SK-N-SH (cell line): ENCODE measurements at regions not wholly inside any gene's neighbourhood (a gene's known extent, or its start where the extent isn't known, plus 50 kb on each side); places are given as distances from the start of the nearest gene placed in this dataset.

Experiments
- CTCF ChIA-PET: fragments of 300-600, 350-600 bp; formaldehyde crosslinking; extraction: SDS; loops from one replicate; lab custom pipeline; 2021; lab: Yijun Ruan, JAX
- POLR2A ChIA-PET: fragments of 350-600 bp; sonication (Branson Sonifier 250); formaldehyde crosslinking; extraction: SDS; loops from one replicate; lab custom pipeline; 2020; ENCODE audit warnings: antibody characterized with exemption, inconsistent platforms; lab: Yijun Ruan, JAX
- DNase-seq: peaks from one replicate; pipeline ENCODE4 v3.0.0; 2012
- H2AFZ ChIP-seq: fragments of 200-600 bp; sonication (generic); 2 replicates; pipeline ENCODE4 v1.8.1; 2016; ENCODE audit warnings: antibody characterized with exemption, mild to moderate bottlenecking, low read depth
- H3F3A ChIP-seq: fragments of 200-600 bp; sonication (generic); replicated peaks from 2 replicates; pipeline ENCODE3; 2016; ENCODE audit warnings: antibody characterized with exemption, mild to moderate bottlenecking; ENCODE audit not compliant: insufficient read depth
- H3K27ac ChIP-seq, 2 experiments: fragments of 200-500 bp in 1 of 2; fragments of 200-600 bp in 1 of 2; sonication (Bioruptor generic) in 1 of 2; sonication (generic), shearing (Covaris generic) in 1 of 2; 2 replicates each; pipeline versions ENCODE4 v1.5.1 to v1.6.1; 2014 to 2016; ENCODE audit warnings: low read depth in 2 of 2, inconsistent platforms in 1 of 2, low read length in 1 of 2, mild to moderate bottlenecking in 1 of 2, mixed read lengths in 1 of 2
- H3K27me3 ChIP-seq: fragments of 200-600 bp; sonication (generic), shearing (Covaris generic); 2 replicates; pipeline ENCODE4 v1.6.1; 2016; ENCODE audit warnings: mixed run types; ENCODE audit not compliant: insufficient read depth
- H3K36me3 ChIP-seq, 2 experiments: fragments of 200-500 bp in 1 of 2; fragments of 200-600 bp in 1 of 2; sonication (Bioruptor generic) in 1 of 2; sonication (generic) in 1 of 2; replicated peaks in 1 of 2; 2 replicates each; pipeline versions ENCODE3 to v1.5.1; 2014 to 2016; ENCODE audit warnings: low read length in 1 of 2, mild to moderate bottlenecking in 1 of 2; ENCODE audit not compliant: insufficient read depth in 2 of 2, control insufficient read depth in 1 of 2
- H3K4me1 ChIP-seq, 2 experiments: fragments of 200-500 bp in 1 of 2; fragments of 200-600 bp in 1 of 2; sonication (Bioruptor generic) in 1 of 2; sonication (generic), shearing (Covaris generic) in 1 of 2; 2 replicates each; pipeline versions ENCODE4 v1.5.1 to v1.6.1; 2014 to 2016; ENCODE audit warnings: low read depth in 1 of 2, low read length in 1 of 2, mixed run types in 1 of 2; ENCODE audit not compliant: insufficient read depth in 2 of 2, control insufficient read depth in 1 of 2
- H3K4me2 ChIP-seq: fragments of 200-600 bp; sonication (generic), shearing (Covaris generic); 2 replicates; pipeline ENCODE4 v1.6.1; 2017; ENCODE audit warnings: mixed run types
- H3K4me3 ChIP-seq, 2 experiments: fragments of 200-500 bp in 1 of 2; fragments of 200-600 bp in 1 of 2; sonication (Bioruptor generic) in 1 of 2; sonication (generic), shearing (Covaris generic) in 1 of 2; 2 replicates each; pipeline versions ENCODE4 v1.5.1 to v1.8.1; 2014 to 2016; ENCODE audit warnings: low read depth in 2 of 2, inconsistent platforms in 1 of 2, low read length in 1 of 2, mild to moderate bottlenecking in 1 of 2, mixed read lengths in 1 of 2, moderate library complexity in 1 of 2
- H3K79me2 ChIP-seq: fragments of 200-600 bp; sonication (generic); 2 replicates; pipeline ENCODE4 v1.8.1; 2017; ENCODE audit warnings: mild to moderate bottlenecking; ENCODE audit not compliant: insufficient read depth
- H3K9ac ChIP-seq: fragments of 200-600 bp; sonication (generic); 2 replicates; pipeline ENCODE4 v1.6.1; 2017; ENCODE audit warnings: mixed run types
- H3K9me2 ChIP-seq: fragments of 200-600 bp; sonication (generic); 2 replicates; pipeline ENCODE4 v1.6.1; 2017; ENCODE audit warnings: mixed run types
- H3K9me3 ChIP-seq: fragments of 200-600 bp; sonication (generic); 2 replicates; pipeline ENCODE4 v1.6.1; 2017; ENCODE audit warnings: mixed run types, mild to moderate bottlenecking, moderate library complexity
- H4K20me1 ChIP-seq: fragments of 200-600 bp; sonication (generic); 2 replicates; pipeline ENCODE4 v1.6.1; 2017; ENCODE audit warnings: mild to moderate bottlenecking, mixed run types; ENCODE audit not compliant: insufficient read depth
- CHD2 ChIP-seq: fragments of 150-350 bp; IDR thresholded peaks from 2 replicates; pipeline ENCODE4 v1.6.1; 2018; ENCODE audit warnings: low read length; ENCODE audit not compliant: partially characterized antibody
- CTCF ChIP-seq: fragments of 200-600 bp; sonication (generic); IDR thresholded peaks from 2 replicates; pipeline ENCODE4 v1.6.1; 2017; ENCODE audit warnings: antibody characterized with exemption, mild to moderate bottlenecking, moderate library complexity
- ELF1 ChIP-seq: IDR thresholded peaks from 2 replicates; pipeline ENCODE4 v1.4.0; 2012
- EP300 ChIP-seq, 2 experiments: IDR thresholded peaks; 2 replicates each; pipeline versions ENCODE4 v1.4.0 to v1.6.1; 2012; ENCODE audit warnings: borderline replicate concordance in 1 of 2, low read depth in 1 of 2, low read length in 1 of 2
- MAX ChIP-seq: IDR thresholded peaks from 2 replicates; pipeline ENCODE4 v1.4.0; 2012; ENCODE audit warnings: low read depth
- MEF2A ChIP-seq: IDR thresholded peaks from 2 replicates; pipeline ENCODE4 v1.4.0; 2012; ENCODE audit warnings: low read depth, borderline replicate concordance
- NRF1 ChIP-seq: IDR thresholded peaks from 2 replicates; pipeline ENCODE4 v1.6.1; 2012; ENCODE audit warnings: low read depth, mild to moderate bottlenecking, low read length
- PBX3 ChIP-seq: IDR thresholded peaks from 2 replicates; pipeline ENCODE4; 2012
- POLR2AphosphoS5 ChIP-seq: IDR thresholded peaks from 2 replicates; pipeline ENCODE4 v1.6.1; 2012; ENCODE audit warnings: low read depth, low read length
- REST ChIP-seq: IDR thresholded peaks from 2 replicates; pipeline ENCODE4 v1.6.1; 2012; ENCODE audit warnings: mild to moderate bottlenecking, low read depth, low read length, moderate library complexity
- RXRA ChIP-seq: IDR thresholded peaks from 2 replicates; pipeline ENCODE4 v1.4.0; 2012; ENCODE audit warnings: low read depth, mild to moderate bottlenecking, borderline replicate concordance
- SIN3A ChIP-seq: IDR thresholded peaks from 2 replicates; pipeline ENCODE4 v1.6.1; 2012; ENCODE audit warnings: low read depth, mild to moderate bottlenecking, low read length, moderate library complexity, borderline replicate concordance
- TCF12 ChIP-seq: IDR thresholded peaks from 2 replicates; pipeline ENCODE4 v1.4.0; 2012
- TEAD4 ChIP-seq: IDR thresholded peaks from 2 replicates; pipeline ENCODE4 v1.4.0; 2012; ENCODE audit warnings: mild to moderate bottlenecking, borderline replicate concordance; ENCODE audit not compliant: insufficient read depth
- USF1 ChIP-seq: IDR thresholded peaks from 2 replicates; pipeline ENCODE4 v1.4.0; 2012; ENCODE audit warnings: low read depth, borderline replicate concordance
- WGBS: methylation state at CpG from one replicate; pipeline ENCODE4 v1.1.6; 2017; ENCODE audit warnings: low lambda C conversion rate; 5-methylcytosine and 5-hydroxymethylcytosine counted together

GRCh38 chr4:107561481-107561880 lies 158.6 kb downstream of the PAPSS1 start:
- Histone ChIP-seq H3K4me1 (no peaks in the 10 kb centered on the region; a peak in 1 of 4 replicates), H3K9ac (no peak overlapping the region), H3K4me2 (no peak overlapping the region), H3K4me3 (no peak overlapping the region), H3F3A (no peaks in the 10 kb centered on the region), H3K27ac (no peak overlapping the region), H3K79me2 (no peaks in the 10 kb centered on the region), H4K20me1 (no peaks in the 10 kb centered on the region), H2AFZ (no peak overlapping the region), H3K9me2 (no peaks in the 10 kb centered on the region), H3K9me3 (peaks cover 4% of the 10 kb centered on the region; the same call in 1 of the 2 replicates), H3K27me3 (no peaks in the 10 kb centered on the region), H3K36me3 (no peaks in the 10 kb centered on the region)
- CTCF ChIA-PET: interaction anchor here (0.6 kb wide), 1 partner anchor 11 kb away, joined by 3 read pairs; no protein-coding TSS in a partner anchor
- WGBS: 73% methylated on average over 4 of the region's 4 CpGs
- TF ChIP-seq NRF1: no peak
- TF ChIP-seq TCF12: no peak
- no peak for TF ChIP-seq CTCF
- no peak for TF ChIP-seq RXRA
- no peak for TF ChIP-seq REST
- no peak for TF ChIP-seq USF1
- no peak for TF ChIP-seq CHD2
- TF ChIP-seq PBX3: no peak
- TF ChIP-seq MAX: no peak
- no peak for TF ChIP-seq TEAD4
- TF ChIP-seq SIN3A: no peak
- TF ChIP-seq EP300 (IDR thresholded peaks at IDR 0.05; ENCODE audit: borderline replicate concordance in 1 of 2, low read depth in 1 of 2, low read length in 1 of 2): no peak
- TF ChIP-seq ELF1: no peak
- TF ChIP-seq MEF2A: no peak
- TF ChIP-seq POLR2AphosphoS5: no peak
- POLR2A ChIA-PET: no interaction called here
- no peak for DNase-seq
